Esophagus muscularis mucosa (tissue), 4 donors: ENCODE measurements at regions not wholly inside any gene's neighbourhood (a gene's known extent, or its start where the extent isn't known, plus 50 kb on each side); places are given as distances from the start of the nearest gene placed in this dataset.

ENCODE experiments used
- CTCF ChIP-seq, 3 experiments: fragments of 200-600 bp in 2 of 3; fragments of 450-650 bp in 1 of 3; sonication (generic) in 2 of 3; IDR thresholded peaks; one replicate each; pipeline ENCODE4 v1.5.1; 2017 to 2019; ENCODE audit warnings: antibody characterized with exemption in 3 of 3, mild to moderate bottlenecking in 2 of 3, moderate library complexity in 1 of 3
- EP300 ChIP-seq: sonication (generic); formaldehyde crosslinking; IDR thresholded peaks from one replicate; pipeline ENCODE4 v1.6.1; 2017; ENCODE audit warnings: antibody characterized with exemption
- POLR2A ChIP-seq: fragments of 450-650 bp; IDR thresholded peaks from one replicate; pipeline ENCODE4 v1.6.1; 2017; ENCODE audit warnings: antibody characterized with exemption, moderate library complexity, mild to moderate bottlenecking, low read depth
- POLR2AphosphoS5 ChIP-seq, 2 donors: sonication (generic); formaldehyde crosslinking; IDR thresholded peaks; one replicate each; pipeline ENCODE4 v1.6.1; 2017; ENCODE audit warnings: antibody characterized with exemption in 2 of 2

GRCh38 chr2:120677696-120678247 is 57.9 kb upstream of the GLI2 start:
- TF ChIP-seq POLR2AphosphoS5 (IDR thresholded peaks at IDR 0.05) = no peak
- no peak for TF ChIP-seq CTCF (IDR thresholded peaks at IDR 0.05)
- no peak for TF ChIP-seq EP300
- no peak for TF ChIP-seq POLR2A
